ENCODE measurements at regions not wholly inside any gene's neighbourhood (a gene's known extent, or its start where the extent isn't known, plus 50 kb on each side); places are given as distances from the start of the nearest gene placed in this dataset.

DNA sequence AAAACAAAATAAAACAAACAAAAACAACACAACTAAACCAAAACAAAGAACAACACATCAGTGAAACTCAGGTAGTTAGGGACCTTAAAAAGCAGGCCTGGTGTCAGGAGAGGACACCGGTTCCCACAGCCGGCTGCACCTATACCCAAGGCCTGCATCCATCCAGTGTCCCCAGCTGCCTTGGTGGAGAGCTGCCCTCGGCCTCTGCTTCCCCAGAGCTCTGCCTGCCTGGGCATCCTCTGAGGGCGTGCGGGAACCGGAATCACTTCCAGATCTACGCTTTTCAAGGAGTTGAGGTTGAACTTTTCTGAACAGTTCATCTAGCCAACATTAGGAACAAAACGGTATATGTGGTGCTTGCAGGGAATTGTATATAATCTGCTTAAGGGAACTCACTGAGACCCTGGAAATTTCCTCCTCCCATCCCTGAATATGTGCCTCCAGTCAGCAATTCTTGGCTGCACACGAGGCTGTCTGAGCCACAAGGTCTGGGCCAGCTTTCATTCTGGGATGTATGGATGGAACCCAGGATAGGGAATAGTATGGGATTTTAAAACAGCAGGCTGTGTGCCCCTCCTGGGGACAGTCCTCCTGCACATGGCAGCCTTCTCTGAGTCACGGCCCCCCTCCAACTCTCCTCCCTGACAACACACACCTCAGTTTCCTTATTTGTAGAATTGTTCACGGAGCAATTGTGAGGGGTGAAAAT lies 319.0 kb upstream of the RTL1 start:
- TF ChIP-seq POLR2A (IDR thresholded peaks at IDR 0.05; ENCODE audit: low read depth, low read length) (no peak), TAF1 (IDR thresholded peaks at IDR 0.05; ENCODE audit: borderline replicate concordance, low read depth, low read length) (no peak), POLR2AphosphoS5 (IDR thresholded peaks at IDR 0.05; ENCODE audit: low read depth, low read length) (no peak)
- no peak for FAIRE-seq

DNA sequence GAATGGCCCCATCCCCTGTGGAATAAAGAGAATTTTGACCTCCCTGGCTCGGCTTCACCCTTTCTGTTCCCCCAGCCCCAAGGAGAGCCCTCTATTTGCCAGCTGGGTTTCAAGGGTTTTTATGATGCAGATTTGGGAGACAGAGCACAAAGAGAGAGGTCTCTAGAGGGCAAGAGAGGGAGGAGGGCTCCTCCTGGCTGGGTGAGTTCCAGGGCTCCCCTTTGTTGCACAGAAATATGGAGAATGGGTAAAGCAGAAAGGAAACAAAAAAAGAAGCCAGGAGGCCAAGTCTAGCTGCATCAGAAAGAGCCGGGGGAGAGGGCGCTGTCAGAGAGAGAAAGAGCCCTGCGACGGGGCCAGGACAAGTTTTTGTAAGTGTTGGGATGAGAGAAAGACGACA lies 319.6 kb upstream of the RTL1 start:
- TF ChIP-seq TAF1 (IDR thresholded peaks at IDR 0.05; ENCODE audit: borderline replicate concordance, low read depth, low read length) (no peak), POLR2AphosphoS5 (IDR thresholded peaks at IDR 0.05; ENCODE audit: low read depth, low read length) (no peak), POLR2A (IDR thresholded peaks at IDR 0.05; ENCODE audit: low read depth, low read length) (no peak)
- DNase-seq (ENCODE audit: insufficient read length), result no peak
- no peak for FAIRE-seq

More for the DNA sequence above, 319.0 kb upstream of the RTL1 start:
- no peak for DNase-seq (ENCODE audit: insufficient read length)

DNA sequence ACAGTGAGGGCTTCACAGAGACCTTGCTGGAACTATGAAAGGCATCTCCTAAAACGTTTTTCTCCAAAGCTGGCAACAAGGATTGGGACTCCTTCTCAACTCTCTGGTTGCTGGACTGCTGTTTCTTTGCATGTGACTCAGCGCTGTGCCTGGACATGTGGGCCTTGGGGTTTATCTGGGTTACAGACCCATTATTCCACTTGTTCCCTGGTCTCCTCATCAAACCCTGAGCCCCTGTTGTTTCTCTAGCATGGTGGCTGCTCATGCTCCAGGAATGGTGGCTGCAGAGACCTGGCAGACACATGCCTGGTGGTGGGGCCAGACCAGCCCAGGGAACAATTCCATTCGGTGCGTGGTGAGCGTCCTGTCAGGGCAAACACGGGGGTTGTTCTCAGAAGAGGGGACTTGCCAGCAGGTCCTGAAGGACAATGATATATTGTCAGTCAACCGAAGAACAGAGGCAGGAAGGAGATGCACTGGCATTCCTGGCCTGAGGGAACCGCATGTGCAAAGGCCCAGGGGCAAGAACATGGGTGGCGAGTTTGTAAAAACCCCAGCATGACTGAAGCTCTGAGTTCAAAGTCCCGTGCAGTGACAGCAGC lies 320.1 kb upstream of the RTL1 start:
- TF ChIP-seq POLR2AphosphoS5 (IDR thresholded peaks at IDR 0.05; ENCODE audit: low read depth, low read length) (no peak), POLR2A (IDR thresholded peaks at IDR 0.05; ENCODE audit: low read depth, low read length) (no peak), TAF1 (IDR thresholded peaks at IDR 0.05; ENCODE audit: borderline replicate concordance, low read depth, low read length) (no peak)
- FAIRE-seq (no peak), DNase-seq (ENCODE audit: insufficient read length) (no peak)

DNA sequence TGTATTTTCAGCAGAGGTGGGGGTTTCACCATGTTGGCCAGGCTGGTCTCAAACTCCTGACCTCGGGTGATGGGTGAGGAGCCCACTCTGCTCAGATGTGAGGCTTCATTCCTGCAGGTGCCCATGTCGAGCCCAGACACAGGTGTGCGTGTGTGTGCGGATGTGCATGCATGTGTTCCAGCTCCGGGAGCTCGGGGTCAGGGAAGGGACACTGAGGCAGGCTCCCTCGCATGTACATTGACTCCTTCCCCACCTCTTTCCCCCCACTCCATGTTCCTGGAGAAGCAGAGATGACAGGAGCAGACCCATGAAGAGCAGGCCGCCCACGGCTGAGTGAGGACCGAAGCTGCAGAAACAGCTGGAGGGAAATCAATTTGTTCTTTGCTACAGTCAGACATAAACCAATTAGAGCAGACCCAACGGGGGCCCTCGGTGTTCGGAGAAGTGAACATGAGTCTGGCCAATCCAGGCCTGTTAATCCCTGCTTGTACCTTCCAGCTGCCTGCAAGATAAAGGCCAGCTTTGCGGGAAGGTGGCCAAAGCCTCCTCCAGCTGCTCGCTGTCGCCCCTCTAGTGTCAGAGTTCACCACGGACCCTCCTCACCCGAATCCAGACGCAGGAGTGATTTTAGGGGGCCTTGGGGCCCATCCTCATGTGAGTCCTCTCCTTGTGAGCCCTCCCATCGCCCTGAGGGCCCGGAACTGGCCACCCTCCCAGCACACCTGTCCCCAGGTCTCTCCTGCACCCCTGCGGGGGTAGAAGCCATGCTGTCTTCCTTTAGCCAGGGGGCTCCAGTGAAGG lies 321.0 kb upstream of the RTL1 start:
- TF ChIP-seq TAF1 (IDR thresholded peaks at IDR 0.05; ENCODE audit: borderline replicate concordance, low read depth, low read length) (no peak), POLR2A (IDR thresholded peaks at IDR 0.05; ENCODE audit: low read depth, low read length) (no peak), POLR2AphosphoS5 (IDR thresholded peaks at IDR 0.05; ENCODE audit: low read depth, low read length) (no peak)
- DNase-seq (ENCODE audit: insufficient read length), result no peak
- no peak for FAIRE-seq

DNA sequence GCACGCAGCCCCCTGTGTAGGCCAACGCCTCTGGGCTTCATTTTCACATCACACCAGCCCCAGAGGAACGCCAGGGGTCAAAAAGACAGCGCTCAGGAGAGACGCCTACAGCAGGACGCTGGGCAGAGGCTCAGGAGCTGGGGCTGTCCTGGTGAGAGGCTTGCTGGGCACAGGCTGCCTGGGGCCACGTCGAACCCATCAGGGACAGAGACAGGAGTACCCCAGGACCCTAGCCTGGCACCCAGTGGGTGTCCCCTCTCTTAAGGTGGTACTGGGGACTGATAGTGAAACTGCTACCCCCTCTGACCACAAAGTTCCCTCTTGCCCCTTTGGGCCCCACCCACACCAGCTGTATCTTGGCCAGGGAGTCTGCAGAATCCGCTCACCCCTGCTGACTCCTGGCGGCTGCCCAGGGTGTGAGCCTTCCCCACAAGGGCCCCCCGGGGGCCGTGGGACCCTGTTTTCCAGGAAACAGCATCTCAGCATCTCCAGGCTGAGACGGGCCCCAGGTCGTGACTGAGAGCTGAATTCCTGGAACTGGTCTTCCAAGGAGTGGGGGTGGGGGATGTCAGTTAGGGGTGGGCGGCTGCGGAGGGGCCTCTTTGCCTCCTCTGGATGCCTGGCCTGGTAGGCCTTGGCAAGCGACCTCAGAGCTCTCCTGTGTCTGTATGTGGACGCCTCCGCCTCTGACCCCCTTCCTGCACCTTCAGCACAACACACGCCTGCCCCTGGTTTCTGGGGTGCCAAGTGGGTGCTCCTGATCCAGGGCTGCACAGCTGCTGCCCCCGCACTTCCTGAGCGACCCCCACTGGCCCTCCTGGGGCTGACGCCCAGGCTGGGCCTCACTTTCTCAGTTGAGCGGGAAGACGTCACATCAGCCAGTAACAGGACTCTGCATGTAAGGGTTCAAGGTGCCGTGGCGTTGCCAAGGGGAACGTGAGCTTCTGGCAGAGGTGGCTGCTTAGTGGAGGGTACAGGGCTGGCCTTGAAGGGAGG lies 321.9 kb upstream of the RTL1 start:
- DNase-seq (ENCODE audit: insufficient read length), result no peak
- TF ChIP-seq POLR2AphosphoS5 (IDR thresholded peaks at IDR 0.05; ENCODE audit: low read depth, low read length), result no peak
- no peak for TF ChIP-seq POLR2A (IDR thresholded peaks at IDR 0.05; ENCODE audit: low read depth, low read length)
- TF ChIP-seq TAF1 (IDR thresholded peaks at IDR 0.05; ENCODE audit: borderline replicate concordance, low read depth, low read length), result no peak
- no peak for FAIRE-seq

DNA sequence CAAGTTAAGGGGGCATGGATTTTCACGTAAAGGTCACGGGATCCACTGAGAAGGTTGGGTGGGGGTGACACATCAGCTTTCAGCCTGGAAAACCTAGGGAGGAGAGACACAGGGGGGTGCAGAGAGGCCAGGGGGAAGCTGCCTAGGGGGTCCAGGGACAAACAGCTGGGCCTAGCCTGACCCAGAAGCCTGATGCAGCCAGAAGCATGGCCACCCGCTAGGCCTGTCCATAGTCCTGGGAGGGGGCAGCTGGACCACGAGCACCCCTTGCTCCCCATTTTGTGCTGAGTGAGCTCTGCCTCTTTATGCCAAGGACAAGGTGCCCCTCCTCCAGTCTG lies 322.7 kb upstream of the RTL1 start:
- TF ChIP-seq TAF1 (IDR thresholded peaks at IDR 0.05; ENCODE audit: borderline replicate concordance, low read depth, low read length), result no peak
- no peak for TF ChIP-seq POLR2AphosphoS5 (IDR thresholded peaks at IDR 0.05; ENCODE audit: low read depth, low read length)
- no peak for TF ChIP-seq POLR2A (IDR thresholded peaks at IDR 0.05; ENCODE audit: low read depth, low read length)
- no peak for FAIRE-seq

DNA sequence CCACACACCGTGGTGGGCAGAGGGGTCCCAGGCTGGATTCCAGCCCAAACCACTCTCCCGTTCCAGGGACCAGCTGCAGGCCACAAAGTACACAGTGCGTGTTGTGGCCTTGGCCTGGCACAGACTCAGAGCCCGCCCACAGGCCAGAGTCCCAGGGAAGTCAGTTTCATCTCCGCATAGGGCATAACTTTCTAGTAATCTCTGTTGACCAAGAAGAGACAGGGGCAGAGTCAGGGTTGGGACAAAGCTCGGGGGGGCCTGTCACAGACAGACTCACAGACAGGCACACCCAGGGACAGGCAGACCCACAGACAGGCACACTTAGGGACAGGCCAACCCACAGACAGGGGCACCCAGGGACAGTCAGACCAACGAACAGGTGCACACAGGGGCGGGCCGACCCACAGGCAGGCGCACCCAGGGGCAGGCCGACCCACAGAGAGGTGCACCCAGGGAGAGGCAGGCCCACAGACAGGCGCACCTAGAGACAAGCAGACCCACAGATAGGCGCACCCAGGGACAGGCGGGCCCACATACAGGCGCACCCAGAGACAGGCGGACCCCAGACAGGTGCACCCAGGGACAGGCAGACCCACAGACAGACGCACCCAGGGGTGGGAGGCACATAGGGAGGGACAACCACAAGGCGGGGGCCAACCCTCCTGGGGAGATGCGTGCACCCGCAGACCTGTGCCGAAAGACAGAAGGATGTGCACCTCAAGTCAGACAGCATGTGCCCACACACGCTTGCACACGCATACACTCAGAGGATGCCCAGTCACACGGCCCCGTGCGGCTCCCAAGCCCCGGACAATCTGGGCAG lies 323.3 kb upstream of the RTL1 start:
- TF ChIP-seq POLR2AphosphoS5 (IDR thresholded peaks at IDR 0.05; ENCODE audit: low read depth, low read length), result no peak
- TF ChIP-seq TAF1 (IDR thresholded peaks at IDR 0.05; ENCODE audit: borderline replicate concordance, low read depth, low read length), result no peak
- no peak for TF ChIP-seq POLR2A (IDR thresholded peaks at IDR 0.05; ENCODE audit: low read depth, low read length)
- FAIRE-seq (no peak), DNase-seq (ENCODE audit: insufficient read length) (no peak)

More for the DNA sequence above, 322.7 kb upstream of the RTL1 start:
- no peak for DNase-seq (ENCODE audit: insufficient read length)

DNA sequence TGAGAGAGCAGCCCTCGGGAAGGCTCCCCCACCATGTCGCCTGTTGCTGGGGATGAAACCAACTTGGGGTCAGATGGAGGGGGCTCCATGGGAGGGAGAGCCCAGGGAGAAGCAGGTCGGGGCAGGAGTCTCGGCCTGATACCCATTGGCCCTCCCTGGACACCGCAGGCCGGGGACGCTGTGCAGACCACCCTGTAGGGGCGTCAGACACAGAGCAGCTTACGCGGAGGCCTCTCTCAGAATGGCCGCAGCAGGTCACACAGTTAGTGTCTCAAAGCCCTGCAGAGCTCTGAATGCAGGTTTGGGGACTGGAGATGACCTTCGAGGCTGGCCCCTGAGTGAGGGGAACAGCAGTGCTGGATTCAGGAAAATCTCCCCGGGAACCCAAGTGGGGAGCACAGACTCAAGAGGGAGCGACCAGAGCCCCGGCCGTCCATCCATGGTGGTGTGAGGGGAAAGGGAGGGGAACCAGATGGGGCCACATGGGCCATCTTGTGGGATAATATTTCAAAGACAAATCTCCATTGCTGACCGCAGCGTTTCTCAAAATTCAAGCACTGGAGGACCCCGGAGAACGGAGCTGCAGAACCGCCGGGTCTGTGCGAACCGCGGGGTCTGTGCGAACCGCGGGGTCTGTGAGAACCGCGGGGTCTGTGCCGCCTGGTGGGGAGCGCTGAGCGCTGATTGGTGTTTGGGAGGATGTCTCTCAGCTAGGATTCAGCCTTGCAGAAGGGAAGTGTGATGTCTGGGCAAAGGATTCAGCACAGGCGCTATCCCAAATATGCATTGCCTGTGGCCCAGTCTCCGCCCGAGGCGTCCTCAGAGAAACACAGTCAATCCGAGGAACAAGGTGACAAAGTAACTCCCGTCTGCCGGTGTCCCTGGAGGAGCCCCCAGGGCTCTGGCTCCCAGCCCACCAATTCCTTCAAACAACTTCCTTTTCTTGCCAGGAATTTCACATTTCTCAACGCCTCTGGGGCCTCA lies 324.4 kb upstream of the RTL1 start:
- DNase-seq (ENCODE audit: insufficient read length) (no peak), FAIRE-seq (no peak)
- TF ChIP-seq TAF1 (IDR thresholded peaks at IDR 0.05; ENCODE audit: borderline replicate concordance, low read depth, low read length) (no peak), POLR2AphosphoS5 (IDR thresholded peaks at IDR 0.05; ENCODE audit: low read depth, low read length) (no peak), POLR2A (IDR thresholded peaks at IDR 0.05; ENCODE audit: low read depth, low read length) (no peak)

DNA sequence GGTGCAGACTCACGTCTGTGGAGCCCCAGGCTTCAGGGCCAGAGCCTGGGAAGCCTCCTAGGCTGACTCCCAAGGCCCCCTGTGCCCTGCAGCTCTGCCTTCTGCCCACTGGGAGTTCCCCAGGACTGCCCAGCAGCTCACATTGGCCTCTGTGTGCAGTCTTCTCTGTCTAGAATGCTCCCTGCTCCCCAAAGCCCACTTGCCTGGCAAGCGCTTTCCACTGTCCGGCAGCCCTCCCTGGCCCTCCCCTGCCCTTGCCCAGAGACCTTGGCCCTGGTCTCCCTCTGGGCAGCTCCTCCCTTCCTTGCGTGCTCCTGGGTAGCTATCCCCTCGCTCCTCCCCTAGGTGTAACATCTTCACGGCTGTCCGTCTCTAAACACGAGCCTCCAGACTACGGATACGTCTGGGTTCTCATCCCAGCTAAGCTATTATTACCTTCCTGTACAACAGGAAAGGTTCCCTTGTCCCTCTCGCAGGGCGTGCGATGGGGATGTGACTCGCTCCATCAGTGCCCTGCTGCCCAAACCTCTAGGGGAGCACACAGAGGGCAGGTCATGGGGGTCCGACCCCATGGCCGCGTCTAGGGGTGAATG lies 325.5 kb upstream of the RTL1 start:
- DNase-seq (ENCODE audit: insufficient read length) (no peak), FAIRE-seq (no peak)
- TF ChIP-seq POLR2AphosphoS5 (IDR thresholded peaks at IDR 0.05; ENCODE audit: low read depth, low read length) (no peak), TAF1 (IDR thresholded peaks at IDR 0.05; ENCODE audit: borderline replicate concordance, low read depth, low read length) (no peak), POLR2A (IDR thresholded peaks at IDR 0.05; ENCODE audit: low read depth, low read length) (no peak)

Measured in GM12892 (cell line).